Hepatocyte (in vitro differentiated cells): ENCODE measurements at regions not wholly inside any gene's neighbourhood (a gene's known extent, or its start where the extent isn't known, plus 50 kb on each side); places are given as distances from the start of the nearest gene placed in this dataset.

Experiments used
- CTCF ChIP-seq: fragments of 200-600 bp; sonication (generic); IDR thresholded peaks from 2 replicates; pipeline ENCODE4 v1.5.1; 2016; ENCODE audit warnings: antibody characterized with exemption, mild to moderate bottlenecking; ENCODE audit not compliant: poor library complexity
- EZH2 ChIP-seq: fragments of 200-600 bp; sonication (generic); IDR thresholded peaks from 2 replicates; pipeline ENCODE4 v1.6.1; 2016; ENCODE audit warnings: antibody characterized with exemption, mild to moderate bottlenecking, borderline replicate concordance
- EZH2phosphoT487 ChIP-seq: fragments of 200-600 bp; sonication (generic); IDR thresholded peaks from one replicate; pipeline ENCODE4 v1.6.1; 2018; ENCODE audit warnings: antibody characterized with exemption, mild to moderate bottlenecking, low read depth, moderate library complexity; ENCODE audit not compliant: unreplicated experiment, severe bottlenecking

DNA sequence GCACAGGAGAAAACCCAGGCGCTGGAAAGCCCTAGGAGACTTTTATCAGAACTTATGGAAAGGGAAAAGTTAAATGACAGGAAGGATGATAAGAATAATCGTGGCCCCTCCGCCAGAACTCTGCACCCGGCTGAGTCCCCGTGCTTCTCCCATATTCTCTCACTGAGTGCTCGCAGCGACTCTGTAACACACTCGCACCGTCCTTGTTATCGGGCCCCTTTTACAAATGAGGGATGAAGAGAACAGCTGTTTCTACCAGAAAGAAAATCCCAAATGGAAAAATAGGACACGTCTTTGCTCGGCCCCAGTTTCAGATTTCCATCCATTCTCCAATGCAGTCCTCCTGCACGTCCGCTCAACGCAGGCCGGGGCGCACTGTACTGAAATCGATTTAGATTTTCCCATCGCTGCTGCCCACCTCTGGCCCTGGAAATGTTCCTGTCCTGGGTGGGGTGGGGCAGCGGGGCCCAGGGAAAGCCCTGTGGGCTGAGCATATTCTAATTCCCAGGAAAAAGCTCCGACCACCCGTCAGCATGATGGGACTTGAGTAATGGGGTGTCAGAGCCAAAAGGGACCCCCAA is 66.4 kb downstream of the KCNF1 start:
- TF ChIP-seq CTCF (no peak), EZH2 (no peak), EZH2phosphoT487 (no peak)
